Activated T-helper 9 cell treated with anti-CD3 and anti-CD28 coated beads, Interleukin-2, amount 50 U/mL, for 16 hours (primary cell): ENCODE measurements at regions not wholly inside any gene's neighbourhood (a gene's known extent, or its start where the extent isn't known, plus 50 kb on each side); places are given as distances from the start of the nearest gene placed in this dataset.
"Not testable (repeated sequence)": the region's sequence is repeated elsewhere in the genome, so short reads cannot be mapped to it uniquely, and the experiment has no call there.

Source experiments
- DNase-seq: peaks from one replicate; pipeline ENCODE4 v3.0.0-alpha.2; 2020; ENCODE audit warnings: low read depth

DNA sequence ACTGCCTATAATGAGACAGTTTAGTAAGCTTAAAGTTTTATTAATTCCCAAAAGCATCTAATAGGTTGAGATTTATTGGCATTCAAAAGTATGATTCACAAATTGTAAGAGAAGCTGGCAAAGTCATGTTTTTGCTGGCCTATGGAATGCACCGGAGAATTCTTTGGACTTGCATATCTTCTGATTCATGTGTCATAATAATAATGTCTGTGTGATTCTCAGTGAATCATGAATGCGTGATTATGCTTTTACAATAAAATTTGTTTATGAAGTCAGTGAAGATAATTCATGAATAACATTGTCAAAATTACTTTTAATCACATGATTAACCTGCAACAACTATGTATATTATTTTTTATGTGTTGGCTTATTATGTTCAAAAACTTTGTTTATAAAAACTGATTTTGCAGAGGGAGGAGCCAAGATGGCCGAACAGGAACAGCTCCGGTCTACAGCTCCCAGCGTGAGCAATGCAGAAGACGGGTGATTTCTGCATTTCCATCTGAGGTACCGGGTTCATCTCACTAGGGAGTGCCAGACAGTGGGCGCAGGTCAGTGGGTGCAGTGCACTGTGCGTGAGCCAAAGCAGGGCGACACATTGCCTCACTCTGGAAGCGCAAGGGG lies 389.2 kb downstream of the SRGAP2C start:
- not testable (repeated sequence) for DNase-seq

- DNase-seq, result not testable (repeated sequence)
These were observed 389.7 kb downstream of the SRGAP2C start for GRCh38 chr1:121574505-121574899.

GRCh38 chr1:121582898-121583297 lies 398.1 kb downstream of the SRGAP2C start:
- DNase-seq, result not testable (repeated sequence)

GRCh38 chr1:121586369-121587229 lies 401.8 kb downstream of the SRGAP2C start:
- DNase-seq, result no peak

GRCh38 chr1:121587230-121587569 lies 402.4 kb downstream of the SRGAP2C start:
- no peak for DNase-seq

GRCh38 chr1:121587777-121588176 lies 403.0 kb downstream of the SRGAP2C start:
- DNase-seq, result no peak

DNA sequence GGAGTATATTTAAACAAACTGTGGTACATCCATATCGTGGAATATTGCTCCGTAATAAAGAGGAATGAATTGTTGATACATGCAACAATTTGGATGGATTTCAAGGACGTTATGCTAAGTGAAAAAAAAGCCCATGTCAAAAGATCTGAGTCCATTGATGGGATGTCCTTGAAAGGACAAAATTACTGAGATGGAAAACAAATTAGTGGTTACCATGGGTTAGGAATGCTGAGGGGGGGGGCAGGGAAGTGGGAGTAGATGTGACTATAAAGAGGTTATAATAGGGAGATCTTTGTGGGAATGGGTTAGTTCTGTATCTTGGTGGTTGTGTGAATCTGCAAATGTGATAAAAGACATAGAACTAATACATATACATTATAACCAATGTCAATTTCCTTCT lies 409.3 kb downstream of the SRGAP2C start:
- no peak for DNase-seq

DNA sequence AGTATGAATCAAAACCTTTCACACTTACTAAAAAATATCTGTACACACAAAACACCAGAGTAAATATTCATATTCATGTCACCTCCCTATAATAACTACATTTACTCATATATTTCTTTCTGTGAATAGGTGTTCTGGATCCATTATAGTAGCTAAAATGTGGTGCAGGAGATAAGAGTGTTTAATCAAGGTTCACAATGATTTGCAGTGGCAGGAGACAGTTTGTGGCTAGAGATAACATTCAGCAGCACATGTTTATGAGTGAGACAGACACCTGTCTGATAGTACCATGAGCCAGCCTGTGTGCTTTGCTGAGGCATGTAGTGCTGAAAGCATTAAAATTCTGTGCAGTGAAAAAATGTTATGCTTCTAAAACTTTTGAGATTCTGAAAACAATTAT lies 410.3 kb downstream of the SRGAP2C start:
- no peak for DNase-seq

- DNase-seq, result not testable (repeated sequence)
These were observed 420.2 kb downstream of the SRGAP2C start for GRCh38 chr1:121604843-121605444.

DNA sequence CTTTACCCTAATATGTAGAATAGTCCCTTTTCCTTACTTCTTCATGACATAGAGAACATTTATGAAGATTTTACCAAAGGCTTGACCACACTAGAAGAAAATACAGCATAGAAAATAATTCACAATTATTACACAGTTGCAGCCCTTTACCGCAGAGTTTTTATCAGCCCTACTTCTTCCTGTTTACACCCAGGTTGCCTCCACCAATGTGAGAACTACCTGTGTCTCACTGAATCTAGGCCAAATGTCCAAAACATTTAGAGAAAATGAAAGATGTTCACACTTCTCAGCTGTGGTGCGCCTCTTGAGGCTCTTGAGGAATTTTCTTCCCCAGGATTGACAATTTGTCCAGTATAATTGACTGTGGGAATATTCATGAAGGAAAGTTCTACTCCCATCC lies 422.7 kb downstream of the SRGAP2C start:
- not testable (repeated sequence) for DNase-seq
